Embryonic facial prominence (tissue), 1 donor: ENCODE measurements at regions not wholly inside any gene's neighbourhood (a gene's known extent, or its start where the extent isn't known, plus 50 kb on each side); places are given as distances from the start of the nearest gene placed in this dataset.
"Not testable (repeated sequence)": the region's sequence is repeated elsewhere in the genome, so short reads cannot be mapped to it uniquely, and the experiment has no call there.

Source experiments
- DNase-seq: peaks from one replicate; pipeline ENCODE4 v3.0.0-alpha.2; 2016; ENCODE audit errors: extremely low spot score

GRCh38 chr10:9362721-9363120, 1308.2 kb downstream of the GATA3 start:
- no peak for DNase-seq

GRCh38 chr10:9379183-9379582, 1324.7 kb downstream of the GATA3 start:
- no peak for DNase-seq

GRCh38 chr10:9381733-9382532, 1327.4 kb downstream of the GATA3 start:
- DNase-seq: no peak

- DNase-seq: no peak
Measured at GRCh38 chr10:9382533-9382866, 1328.0 kb downstream of the GATA3 start.

GRCh38 chr10:9390516-9390915, 1336.0 kb downstream of the GATA3 start:
- DNase-seq: no peak

GRCh38 chr10:9399275-9399983, 1344.9 kb downstream of the GATA3 start:
- no peak for DNase-seq

- DNase-seq: not testable (repeated sequence)
Measured at GRCh38 chr10:9402067-9402466, 1347.6 kb downstream of the GATA3 start.

- not testable (repeated sequence) for DNase-seq
Measured at GRCh38 chr10:9402507-9403195, 1348.2 kb downstream of the GATA3 start.

GRCh38 chr10:9407201-9407600, 1352.7 kb downstream of the GATA3 start:
- not testable (repeated sequence) for DNase-seq

GRCh38 chr10:9416331-9416730, 1361.8 kb downstream of the GATA3 start:
- DNase-seq: no peak

GRCh38 chr10:9419757-9420156, 1365.3 kb downstream of the GATA3 start:
- no peak for DNase-seq

GRCh38 chr10:9427209-9427608, 1372.7 kb downstream of the GATA3 start:
- DNase-seq: no peak

GRCh38 chr10:9437131-9437530, 1382.6 kb downstream of the GATA3 start:
- no peak for DNase-seq

- no peak for DNase-seq
Measured at GRCh38 chr10:9443758-9444157, 1389.3 kb downstream of the GATA3 start.

GRCh38 chr10:9449530-9449929, 1395.0 kb downstream of the GATA3 start:
- DNase-seq: no peak

- DNase-seq: no peak
Measured at GRCh38 chr10:9450801-9451200, 1396.3 kb downstream of the GATA3 start.

- no peak for DNase-seq
Measured at GRCh38 chr10:9451211-9451773, 1396.8 kb downstream of the GATA3 start.

GRCh38 chr10:9452056-9452455, 1397.6 kb downstream of the GATA3 start:
- no peak for DNase-seq

- DNase-seq: not testable (repeated sequence)
Measured at GRCh38 chr10:9453871-9454270, 1399.4 kb downstream of the GATA3 start.

- DNase-seq: no peak
Measured at GRCh38 chr10:9469663-9470205, 1415.2 kb downstream of the GATA3 start.

GRCh38 chr10:9470581-9470980, 1416.1 kb downstream of the GATA3 start:
- DNase-seq: no peak

- DNase-seq: no peak
Measured at GRCh38 chr10:9501944-9502343, 1447.5 kb downstream of the GATA3 start.
